Left renal cortex interstitium (tissue), 4 donors: ENCODE measurements at regions not wholly inside any gene's neighbourhood (a gene's known extent, or its start where the extent isn't known, plus 50 kb on each side); places are given as distances from the start of the nearest gene placed in this dataset.

Experiments used
- DNase-seq, 4 donors: peaks; one replicate each; pipeline ENCODE4 v3.0.0-alpha.2; 2013; ENCODE audit warnings: low read depth in 4 of 4, low spot score in 2 of 4, missing footprints in 1 of 4

- DNase-seq, result no peak
Measured at GRCh38 chr17:69819316-69820087, 255.5 kb upstream of the KCNJ16 start.

- DNase-seq, result no peak
Measured at GRCh38 chr17:69820876-69821473, 254.1 kb upstream of the KCNJ16 start.

- no peak for DNase-seq
Measured at GRCh38 chr17:69822314-69822875, 252.6 kb upstream of the KCNJ16 start.

GRCh38 chr17:69828087-69828486 is 246.9 kb upstream of the KCNJ16 start:
- DNase-seq, result no peak

- DNase-seq, result no peak
Measured at GRCh38 chr17:69834494-69834893, 240.5 kb upstream of the KCNJ16 start.

GRCh38 chr17:69851736-69852135 is 223.3 kb upstream of the KCNJ16 start:
- no peak for DNase-seq

GRCh38 chr17:69853541-69854224 is 221.3 kb upstream of the KCNJ16 start:
- DNase-seq, result no peak

GRCh38 chr17:69854225-69854780 is 220.7 kb upstream of the KCNJ16 start:
- no peak for DNase-seq

GRCh38 chr17:69856946-69857345 is 218.1 kb upstream of the KCNJ16 start:
- DNase-seq, result no peak

GRCh38 chr17:69857412-69857835 is 217.6 kb upstream of the KCNJ16 start:
- DNase-seq, result no peak

- no peak for DNase-seq
Measured at GRCh38 chr17:69858460-69858859, 216.6 kb upstream of the KCNJ16 start.

- no peak for DNase-seq
Measured at GRCh38 chr17:69860142-69860680, 214.8 kb upstream of the KCNJ16 start.

GRCh38 chr17:69864462-69864861 is 210.6 kb upstream of the KCNJ16 start:
- DNase-seq, result no peak

- no peak for DNase-seq
Measured at GRCh38 chr17:69869667-69870066, 205.4 kb upstream of the KCNJ16 start.

GRCh38 chr17:69870091-69870530 is 204.9 kb upstream of the KCNJ16 start:
- no peak for DNase-seq

- DNase-seq, result no peak
Measured at GRCh38 chr17:69870751-69871199, 204.2 kb upstream of the KCNJ16 start.

GRCh38 chr17:69871318-69871717 is 203.7 kb upstream of the KCNJ16 start:
- DNase-seq, result no peak

- DNase-seq, result no peak
Measured at GRCh38 chr17:69872675-69873262, 202.3 kb upstream of the KCNJ16 start.

- DNase-seq, result no peak
Measured at GRCh38 chr17:69874175-69874670, 200.8 kb upstream of the KCNJ16 start.

- DNase-seq, result no peak
Measured at GRCh38 chr17:69876757-69877156, 198.3 kb upstream of the KCNJ16 start.
